RWPE1 (cell line): ENCODE measurements at regions not wholly inside any gene's neighbourhood (a gene's known extent, or its start where the extent isn't known, plus 50 kb on each side); places are given as distances from the start of the nearest gene placed in this dataset.

Experiments
- CTCF ChIA-PET: fragments of 350-600 bp; sonication (Branson Sonifier 250); formaldehyde crosslinking; extraction: SDS; loops from one replicate; lab custom pipeline; 2021; lab: Yijun Ruan, JAX
- POLR2A ChIA-PET: fragments of 400-600 bp; formaldehyde crosslinking; extraction: SDS; loops from one replicate; lab custom pipeline; 2020; ENCODE audit warnings: antibody characterized with exemption; ENCODE audit not compliant: low non-redundant PET; lab: Yijun Ruan, JAX
- DNase-seq: peaks from one replicate; pipeline ENCODE4 v3.0.0; 2012; ENCODE audit warnings: low spot score
- H3K27ac ChIP-seq: fragments of 450-650 bp; 2 replicates; pipeline ENCODE4 v1.5.1; 2017
- CTCF ChIP-seq: fragments of 450-650 bp; conservative IDR thresholded peaks from 2 replicates; pipeline ENCODE4 v1.5.1; 2017; ENCODE audit warnings: low read depth, mild to moderate bottlenecking

GRCh38 chr13:111484141-111484925 is 163.9 kb downstream of the TEX29 start:
- ChIA-PET POLR2A (no interaction called here), CTCF (interaction anchor here (0.6 kb wide), 1 partner anchor 1010 kb away, joined by 3 read pairs; no protein-coding TSS in a partner anchor)
- no peak overlapping the region for H3K27ac ChIP-seq
- TF ChIP-seq CTCF = no peak
- DNase-seq = no peak

- ChIA-PET POLR2A (no interaction called here), CTCF (no interaction called here)
- DNase-seq = no peak
- no peak overlapping the region for H3K27ac ChIP-seq
- TF ChIP-seq CTCF = no peak
Measured at GRCh38 chr13:111484959-111485358, 164.5 kb downstream of the TEX29 start.

GRCh38 chr13:111485491-111486250 is 165.2 kb downstream of the TEX29 start:
- no peak for DNase-seq
- ChIA-PET POLR2A (no interaction called here), CTCF (no interaction called here)
- H3K27ac ChIP-seq = no peak overlapping the region
- no peak for TF ChIP-seq CTCF

DNA sequence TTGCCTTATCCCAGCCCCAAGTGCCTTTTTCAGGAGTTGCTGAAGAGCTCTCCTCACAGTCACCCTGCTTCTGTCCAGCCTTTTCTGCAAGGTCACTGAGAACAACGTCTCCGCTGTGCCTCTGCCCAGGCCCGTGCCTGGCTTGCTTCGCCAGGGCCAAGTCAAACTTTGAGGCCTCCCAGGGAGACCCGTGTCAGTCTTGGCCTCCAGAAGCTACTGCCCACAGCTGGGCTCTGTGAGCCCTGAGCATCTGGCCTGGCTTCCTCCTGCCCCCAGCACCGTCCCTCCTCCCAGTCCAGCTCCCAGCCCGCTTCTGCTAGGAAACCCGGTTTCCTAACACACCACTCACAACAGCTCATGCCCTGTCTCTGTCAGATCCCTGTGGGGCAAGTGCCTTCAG is 165.9 kb downstream of the TEX29 start:
- CTCF ChIA-PET = interaction anchor here (0.7 kb wide), 1 partner anchor 998 kb away, joined by 3 read pairs; no protein-coding TSS in a partner anchor
- TF ChIP-seq CTCF = no peak
- H3K27ac ChIP-seq = no peak overlapping the region
- no peak for DNase-seq
- POLR2A ChIA-PET = no interaction called here

DNA sequence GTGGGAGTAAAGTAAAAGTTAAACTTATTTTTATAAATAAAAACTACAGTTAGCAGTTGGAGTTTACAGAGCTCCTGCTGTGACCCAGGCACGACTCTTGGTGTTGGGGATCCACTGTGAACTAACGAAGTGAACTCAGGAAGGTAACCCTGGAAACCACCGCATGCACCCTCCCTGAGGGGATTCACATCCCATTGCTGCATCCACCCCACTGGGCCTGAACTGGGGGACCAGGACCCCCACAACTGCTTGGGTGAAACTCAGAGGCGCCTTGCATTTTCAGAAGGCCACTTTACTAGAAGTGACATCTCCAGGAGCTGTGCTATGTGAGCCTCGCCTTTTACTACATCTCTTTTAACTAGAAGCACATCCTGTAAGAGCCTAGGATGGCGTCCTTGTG is 166.4 kb downstream of the TEX29 start:
- no peak for DNase-seq
- no peak for TF ChIP-seq CTCF
- POLR2A ChIA-PET = no interaction called here
- H3K27ac ChIP-seq = no peak overlapping the region
- CTCF ChIA-PET = interaction anchor here (0.7 kb wide), 1 partner anchor 998 kb away, joined by 3 read pairs; no protein-coding TSS in a partner anchor

GRCh38 chr13:111488486-111489132 is 168.2 kb downstream of the TEX29 start:
- no peak for TF ChIP-seq CTCF
- CTCF ChIA-PET = no interaction called here

More at GRCh38 chr13:111488486-111489132, 168.2 kb downstream of the TEX29 start:
- DNase-seq = no peak
- POLR2A ChIA-PET = no interaction called here
- no peak overlapping the region for H3K27ac ChIP-seq
